Body of pancreas (tissue), 4 donors: ENCODE measurements at regions not wholly inside any gene's neighbourhood (a gene's known extent, or its start where the extent isn't known, plus 50 kb on each side); places are given as distances from the start of the nearest gene placed in this dataset.
"Not testable (repeated sequence)": the region's sequence is repeated elsewhere in the genome, so short reads cannot be mapped to it uniquely, and the experiment has no call there.

Source experiments
- POLR2A ChIP-seq, 3 donors: fragments of 450-650 bp; IDR thresholded peaks; one replicate each; pipeline ENCODE4 v1.6.1; 2016; ENCODE audit warnings: antibody characterized with exemption in 3 of 3, mild to moderate bottlenecking in 2 of 3
- TF ChIP-seq, protein P1 (sequence below), 7 experiments: fragments of 450-650 bp in 4 of 7; fragments of 200-600 bp in 3 of 7; sonication (generic) in 3 of 7; IDR thresholded peaks; one replicate each; pipeline ENCODE4 v1.5.1; 2016 to 2019; ENCODE audit warnings: antibody characterized with exemption in 7 of 7

DNA sequence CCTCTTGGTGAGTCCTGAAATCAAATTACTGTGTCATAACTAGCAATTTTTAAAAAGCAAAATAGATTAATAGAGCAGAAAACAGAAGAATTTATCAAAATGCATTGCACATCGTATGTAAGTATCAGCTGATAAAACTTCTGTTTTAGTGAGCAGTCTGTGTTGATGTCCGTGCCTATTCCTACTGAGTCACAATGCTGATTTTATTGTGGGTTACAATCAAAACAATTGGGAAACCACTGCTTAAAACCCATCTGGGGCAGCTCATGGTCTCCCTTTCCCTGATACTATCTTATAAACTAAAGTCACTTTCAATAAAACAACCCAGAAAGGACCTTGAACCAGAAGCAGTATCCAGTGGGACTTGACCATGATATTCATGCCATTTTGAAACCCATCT lies 101.1 kb upstream of the GPR39 start:
- TF ChIP-seq, protein P1, sequence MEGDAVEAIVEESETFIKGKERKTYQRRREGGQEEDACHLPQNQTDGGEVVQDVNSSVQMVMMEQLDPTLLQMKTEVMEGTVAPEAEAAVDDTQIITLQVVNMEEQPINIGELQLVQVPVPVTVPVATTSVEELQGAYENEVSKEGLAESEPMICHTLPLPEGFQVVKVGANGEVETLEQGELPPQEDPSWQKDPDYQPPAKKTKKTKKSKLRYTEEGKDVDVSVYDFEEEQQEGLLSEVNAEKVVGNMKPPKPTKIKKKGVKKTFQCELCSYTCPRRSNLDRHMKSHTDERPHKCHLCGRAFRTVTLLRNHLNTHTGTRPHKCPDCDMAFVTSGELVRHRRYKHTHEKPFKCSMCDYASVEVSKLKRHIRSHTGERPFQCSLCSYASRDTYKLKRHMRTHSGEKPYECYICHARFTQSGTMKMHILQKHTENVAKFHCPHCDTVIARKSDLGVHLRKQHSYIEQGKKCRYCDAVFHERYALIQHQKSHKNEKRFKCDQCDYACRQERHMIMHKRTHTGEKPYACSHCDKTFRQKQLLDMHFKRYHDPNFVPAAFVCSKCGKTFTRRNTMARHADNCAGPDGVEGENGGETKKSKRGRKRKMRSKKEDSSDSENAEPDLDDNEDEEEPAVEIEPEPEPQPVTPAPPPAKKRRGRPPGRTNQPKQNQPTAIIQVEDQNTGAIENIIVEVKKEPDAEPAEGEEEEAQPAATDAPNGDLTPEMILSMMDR (IDR thresholded peaks at IDR 0.05): not testable (repeated sequence)
- not testable (repeated sequence) for TF ChIP-seq POLR2A (IDR thresholded peaks at IDR 0.05)
